ENCODE measurements at regions not wholly inside any gene's neighbourhood (a gene's known extent, or its start where the extent isn't known, plus 50 kb on each side); places are given as distances from the start of the nearest gene placed in this dataset.

DNA sequence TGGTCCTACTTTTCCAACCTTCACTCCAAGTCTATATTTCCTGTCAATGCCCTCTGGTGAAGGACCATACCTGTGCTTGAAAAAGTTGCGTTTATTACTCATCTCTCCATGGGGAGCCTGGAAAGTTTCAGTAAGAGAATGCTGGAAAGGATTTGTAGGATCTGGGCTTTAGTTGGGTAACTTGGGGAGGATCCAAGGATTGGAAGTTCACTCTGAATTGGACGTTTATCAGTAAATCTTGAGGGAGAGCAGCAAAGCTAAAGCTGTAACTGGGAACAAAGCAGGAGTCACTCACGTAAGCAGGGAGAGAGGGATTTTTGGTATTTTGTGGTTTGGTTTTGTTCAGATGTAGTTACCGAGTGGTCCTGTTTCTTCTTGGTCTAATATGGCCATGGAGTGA lies 51.4 kb upstream of the NPVF start:
- DNase-seq: no peak

- no peak for DNase-seq
Observed at GRCh38 chr7:25280181-25280580, 51.9 kb upstream of the NPVF start.

- no peak for DNase-seq
Observed at GRCh38 chr7:25282194-25282593, 53.9 kb upstream of the NPVF start.

- DNase-seq: no peak
Observed at GRCh38 chr7:25286756-25287155, 58.5 kb upstream of the NPVF start.

DNA sequence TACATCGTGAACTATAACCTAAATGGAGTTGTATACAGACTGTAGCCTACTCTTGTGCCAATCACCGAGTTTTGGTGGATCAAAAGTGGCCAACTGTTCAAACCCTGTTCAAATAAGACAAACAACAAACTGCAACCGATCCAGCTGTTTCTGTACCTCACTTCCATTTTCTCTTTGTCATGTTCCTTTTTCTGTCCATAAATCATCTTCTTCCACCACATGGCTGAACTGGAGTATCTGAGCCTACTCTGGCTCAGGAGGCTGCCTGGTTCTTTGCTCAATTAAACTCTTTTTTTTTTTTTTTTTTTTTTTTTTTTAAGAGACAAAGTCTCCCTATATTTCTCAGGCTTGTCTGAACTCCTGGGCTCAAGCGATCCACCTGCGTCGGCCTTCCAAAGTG lies 59.0 kb upstream of the NPVF start:
- DNase-seq: no peak

DNA sequence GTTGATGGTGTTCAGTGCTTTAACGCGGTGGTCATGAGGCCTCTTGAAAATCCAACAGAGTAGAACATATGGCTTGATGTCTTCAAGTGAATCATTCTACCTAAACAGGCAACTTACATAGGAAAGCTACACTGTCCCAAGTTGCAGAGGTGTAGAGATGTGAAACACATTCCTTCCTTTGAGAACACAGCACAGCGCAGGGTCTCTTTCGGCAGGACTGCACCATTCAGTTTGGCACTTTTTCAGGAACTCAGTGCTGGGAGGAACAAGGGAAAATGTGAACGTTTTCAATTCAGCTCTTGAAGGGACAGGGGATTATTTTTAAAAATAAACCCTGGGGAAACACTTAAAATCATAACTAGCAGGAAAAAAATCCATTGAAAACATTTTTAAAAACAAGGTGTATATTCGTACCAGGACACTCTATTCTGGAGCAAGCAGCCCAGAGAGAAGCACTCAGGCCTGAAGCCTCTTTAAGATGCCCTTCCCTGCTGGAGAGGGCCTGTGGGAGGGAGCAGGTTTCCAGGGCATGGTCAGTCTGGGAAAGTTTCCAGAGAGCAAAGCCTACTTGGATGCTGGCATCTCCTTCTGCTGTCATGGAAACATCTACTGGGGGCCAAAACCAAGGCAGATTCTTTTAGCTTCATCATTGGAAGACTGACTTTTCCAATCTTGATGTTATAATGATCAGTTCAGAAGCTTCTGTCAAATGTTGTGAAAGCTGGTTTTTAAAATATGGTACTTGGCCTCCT lies 60.4 kb upstream of the NPVF start:
- no peak for DNase-seq

GRCh38 chr7:25289518-25289917 lies 61.2 kb upstream of the NPVF start:
- no peak for DNase-seq

DNA sequence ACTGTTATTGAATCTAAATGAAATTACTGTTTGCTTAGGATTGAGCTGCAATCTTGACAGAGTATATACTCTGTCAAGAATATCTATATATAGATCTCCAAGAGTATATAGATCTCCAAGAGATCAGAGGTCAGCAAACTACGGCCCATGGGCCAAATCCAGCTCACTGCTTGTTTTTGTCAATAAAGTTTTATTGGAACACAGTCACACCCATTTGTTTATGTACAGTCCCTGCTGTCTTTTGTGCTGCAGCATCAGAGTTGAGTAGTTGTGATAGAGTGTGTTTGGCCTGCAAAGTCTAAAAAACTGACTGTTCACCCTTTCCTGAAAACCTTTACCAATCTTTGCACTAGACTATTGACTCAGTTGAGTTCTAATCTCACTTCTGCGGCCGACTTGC lies 66.3 kb upstream of the NPVF start:
- DNase-seq: no peak

- no peak for DNase-seq
Observed at GRCh38 chr7:25295387-25295786, 67.1 kb upstream of the NPVF start.

DNA sequence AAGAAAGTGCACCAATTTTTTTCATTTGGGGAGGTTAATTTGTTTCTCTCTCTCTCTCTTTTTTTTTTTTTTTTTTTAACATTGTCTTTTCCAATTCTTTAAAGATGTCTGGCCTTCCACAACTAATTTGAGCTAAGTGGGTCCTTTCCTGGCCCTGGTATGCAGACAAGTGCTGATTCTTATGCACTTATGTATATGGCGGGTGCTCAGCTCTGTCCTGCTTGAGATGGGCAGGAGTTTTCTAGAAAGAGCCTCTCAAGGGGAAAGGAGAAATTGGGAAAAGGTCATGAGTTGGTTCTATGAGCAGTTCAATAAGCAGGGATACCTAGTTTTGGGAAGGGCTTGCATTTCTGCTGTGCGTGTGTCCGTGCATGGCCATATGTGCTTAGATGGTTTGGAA lies 67.8 kb upstream of the NPVF start:
- DNase-seq: no peak

DNA sequence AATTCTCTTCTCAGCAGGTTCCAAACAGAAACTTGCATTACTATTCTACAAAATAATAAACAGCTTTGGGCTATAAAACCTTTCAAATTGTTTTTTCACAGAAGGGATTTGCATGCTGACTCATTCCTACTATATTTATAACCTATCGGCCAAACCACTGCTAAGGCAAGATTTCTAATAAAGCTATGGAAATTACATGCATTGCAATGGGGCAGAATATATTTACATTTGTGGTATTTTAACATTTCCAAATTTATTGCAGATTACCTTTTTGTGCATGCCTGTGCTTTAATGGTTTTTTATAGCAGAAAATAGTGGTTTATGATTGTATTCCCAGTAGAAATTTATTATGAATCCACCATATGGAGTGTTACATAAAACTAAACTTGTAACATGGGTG lies 69.0 kb upstream of the NPVF start:
- no peak for DNase-seq

GRCh38 chr7:25303281-25304181 lies 75.2 kb upstream of the NPVF start:
- no peak for DNase-seq

- no peak for DNase-seq
Observed at GRCh38 chr7:25304691-25305090, 76.4 kb upstream of the NPVF start.

- no peak for DNase-seq
Observed at GRCh38 chr7:25305831-25306230, 77.5 kb upstream of the NPVF start.

DNA sequence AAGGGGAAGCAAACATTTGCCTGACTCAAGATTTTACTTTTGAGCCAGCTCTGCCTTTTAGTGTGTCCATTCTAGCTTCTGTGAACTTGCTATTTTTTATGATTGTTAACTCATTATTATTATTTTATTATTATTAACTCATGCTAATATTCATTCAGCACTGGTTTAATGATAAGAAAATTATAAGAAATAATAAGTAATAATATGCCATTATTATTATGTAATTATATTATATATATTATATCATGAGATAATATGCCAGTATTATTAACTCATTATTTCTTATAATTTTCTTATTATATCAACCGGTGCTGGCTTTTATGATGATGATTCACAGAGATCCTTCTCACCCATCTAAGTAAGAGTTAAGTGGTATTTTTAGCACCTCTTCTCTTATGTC lies 79.3 kb upstream of the NPVF start:
- no peak for DNase-seq

- no peak for DNase-seq
Observed at GRCh38 chr7:25308246-25308645, 80.0 kb upstream of the NPVF start.

- no peak for DNase-seq
Observed at GRCh38 chr7:25308906-25309705, 80.8 kb upstream of the NPVF start.

- no peak for DNase-seq
Observed at GRCh38 chr7:25310896-25311295, 82.6 kb upstream of the NPVF start.

GRCh38 chr7:25311346-25311745 lies 83.1 kb upstream of the NPVF start:
- DNase-seq: no peak

GRCh38 chr7:25312968-25313367 lies 84.7 kb upstream of the NPVF start:
- no peak for DNase-seq

GRCh38 chr7:25313526-25313925 lies 85.2 kb upstream of the NPVF start:
- DNase-seq: no peak

DNA sequence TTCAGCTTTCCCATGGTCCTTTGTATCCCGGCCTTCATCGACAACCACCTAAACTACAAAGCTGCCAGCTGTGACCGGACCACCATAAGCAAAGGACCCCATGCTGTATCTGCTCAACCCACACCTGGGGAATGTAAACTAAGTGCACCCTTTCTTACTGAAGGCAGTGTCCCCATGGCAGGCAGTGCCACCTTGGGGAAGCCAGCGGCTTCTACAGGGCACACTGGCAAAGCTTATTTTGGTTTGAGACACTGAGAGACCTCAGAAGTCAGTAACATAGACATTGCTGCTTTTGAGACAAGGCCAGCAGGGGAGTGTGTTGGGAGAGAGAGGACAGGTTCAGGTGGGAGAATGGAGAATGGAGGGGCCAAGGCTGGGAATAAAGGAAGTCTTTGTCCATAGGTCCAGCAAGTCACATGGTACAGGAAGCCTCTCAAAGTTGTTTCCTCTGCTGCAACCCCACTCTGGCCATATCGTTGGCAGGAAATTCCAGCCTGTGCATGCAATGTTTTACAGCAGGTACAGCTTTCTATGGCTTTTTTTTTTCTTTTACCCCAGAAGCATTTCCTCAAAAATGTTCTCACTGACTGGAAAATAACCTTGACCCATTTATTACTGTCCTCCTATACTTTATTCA lies 85.9 kb upstream of the NPVF start:
- no peak for DNase-seq

DNA sequence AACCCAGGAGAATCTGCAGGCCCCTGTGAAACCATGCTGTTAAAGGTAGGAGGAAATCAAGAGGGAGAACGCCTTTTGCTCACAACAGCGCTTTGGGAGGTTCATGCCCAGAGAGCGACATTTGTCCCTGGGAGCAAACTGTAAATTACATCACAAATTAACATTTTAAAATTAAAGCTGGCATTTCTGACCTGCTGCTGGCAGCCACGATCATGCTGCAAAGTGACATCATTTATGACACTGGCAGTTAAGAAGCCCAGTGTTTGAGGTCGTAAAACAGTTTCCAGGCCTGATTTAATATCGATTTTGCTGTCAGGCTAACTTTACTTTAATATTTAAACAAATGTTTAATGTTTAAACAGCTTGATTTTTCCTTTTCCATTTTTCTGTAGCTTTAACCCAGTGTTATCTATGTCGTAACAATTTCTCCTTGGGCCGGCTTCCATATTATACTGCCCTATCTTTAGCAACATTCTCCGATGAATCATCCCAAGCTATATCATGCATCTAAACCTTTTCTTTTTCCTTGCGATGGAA lies 86.5 kb upstream of the NPVF start:
- no peak for DNase-seq

Measured in hematopoietic multipotent progenitor cell treated with erythropoietin and hydrocortisone succinate and interleukin-3 and kit ligand, for 8 days (in vitro differentiated cells).